Activated B cell treated with CpG ODN at 0.5 μM for 24 hours (primary cell): ENCODE measurements at regions not wholly inside any gene's neighbourhood (a gene's known extent, or its start where the extent isn't known, plus 50 kb on each side); places are given as distances from the start of the nearest gene placed in this dataset.

Experiments
- ATAC-seq: fragments of 200-7000 bp; cut with Tn5 transposase; one replicate; pipeline ENCODE4 v1.10.0; 2021; ENCODE audit warnings: low read depth, mild to moderate bottlenecking, moderate library complexity
- CTCF ChIA-PET: fragments of 350-600 bp; sonication (Branson Sonifier 250); formaldehyde crosslinking; loops from one replicate; lab custom pipeline; 2021; ENCODE audit warnings: antibody characterized with exemption; lab: Charles Lee
- POLR2A ChIA-PET: fragments of 350-600 bp; sonication (Branson Sonifier 250); formaldehyde crosslinking; loops from one replicate; lab custom pipeline; 2021; ENCODE audit warnings: antibody characterized with exemption; lab: Charles Lee
- DNase-seq: peaks from one replicate; pipeline ENCODE4 v3.0.0; 2022
- H3K27ac Mint-ChIP-seq: one replicate; pipeline ENCODE4 v1.8.0; 2020; ENCODE audit warnings: mixed read lengths
- H3K27me3 Mint-ChIP-seq: one replicate; pipeline ENCODE4 v1.8.0; 2021; ENCODE audit warnings: mixed read lengths
- H3K36me3 Mint-ChIP-seq: one replicate; pipeline ENCODE4 v1.8.0; 2021; ENCODE audit warnings: low read depth, mixed read lengths
- H3K4me1 Mint-ChIP-seq: one replicate; pipeline ENCODE4 v1.8.0; 2021; ENCODE audit warnings: mixed read lengths
- H3K4me3 Mint-ChIP-seq: one replicate; pipeline ENCODE4 v1.8.0; 2020; ENCODE audit warnings: mild to moderate bottlenecking, mixed read lengths
- H3K9me3 Mint-ChIP-seq: one replicate; pipeline ENCODE4 v1.8.0; 2020; ENCODE audit warnings: mixed read lengths
- CTCF ChIP-seq: fragments of 200-600 bp; IDR thresholded peaks from one replicate; pipeline ENCODE4 v1.8.0; 2022; ENCODE audit warnings: antibody characterized with exemption, mild to moderate bottlenecking
- intact Hi-C: fragments of 100-400 bp; cut with micrococcal nuclease; formaldehyde crosslinking; loops from one replicate; pipeline ENCODE4 v1.15.1; 2024

GRCh38 chr5:58911270-58911669 is 328.4 kb downstream of the RAB3C start:
- DNase-seq (no peak), ATAC-seq (no peak)
- ChIA-PET POLR2A (no interaction called here), CTCF (no interaction called here)
- Mint-ChIP-seq H3K4me1 (no peaks in the 10 kb centered on the region), H3K36me3 (no peaks in the 10 kb centered on the region), H3K4me3 (no peak overlapping the region), H3K9me3 (peaks cover 4% of the 10 kb centered on the region), H3K27me3 (peaks cover 10% of the 10 kb centered on the region), H3K27ac (no peak overlapping the region)
- TF ChIP-seq CTCF = no peak
- intact Hi-C loops = no loop called here

GRCh38 chr5:58912116-58912515 is 329.2 kb downstream of the RAB3C start:
- intact Hi-C loops = no loop called here
- peaks cover 4% of the 10 kb centered on the region for H3K9me3 Mint-ChIP-seq
- H3K27ac Mint-ChIP-seq = no peak overlapping the region
- no peak overlapping the region for H3K4me3 Mint-ChIP-seq
- CTCF ChIA-PET = no interaction called here
- peaks cover 10% of the 10 kb centered on the region for H3K27me3 Mint-ChIP-seq
- no peaks in the 10 kb centered on the region for H3K4me1 Mint-ChIP-seq
- no peaks in the 10 kb centered on the region for H3K36me3 Mint-ChIP-seq
- ATAC-seq = no peak
- TF ChIP-seq CTCF = no peak
- no peak for DNase-seq
- POLR2A ChIA-PET = interaction anchor here (0.7 kb wide), 1 partner anchor 748 kb away, joined by 5 read pairs; no protein-coding TSS in a partner anchor

- TF ChIP-seq CTCF = no peak
- POLR2A ChIA-PET = no interaction called here
- Mint-ChIP-seq H3K4me3 (no peak overlapping the region), H3K27ac (no peak overlapping the region), H3K36me3 (no peaks in the 10 kb centered on the region), H3K9me3 (peaks cover 4% of the 10 kb centered on the region), H3K4me1 (no peaks in the 10 kb centered on the region), H3K27me3 (peaks cover 10% of the 10 kb centered on the region)
- ATAC-seq (no peak), DNase-seq (no peak)
- CTCF ChIA-PET = no interaction called here
- intact Hi-C loops = no loop called here
These were observed 330.6 kb downstream of the RAB3C start for GRCh38 chr5:58913406-58913990.

GRCh38 chr5:58918021-58918729 is 335.3 kb downstream of the RAB3C start:
- Mint-ChIP-seq H3K9me3 (no peaks in the 10 kb centered on the region), H3K36me3 (no peaks in the 10 kb centered on the region), H3K4me3 (no peak overlapping the region), H3K27me3 (peaks cover 16% of the 10 kb centered on the region), H3K4me1 (no peaks in the 10 kb centered on the region), H3K27ac (no peak overlapping the region)
- intact Hi-C loops = no loop called here
- ATAC-seq (no peak), DNase-seq (no peak)
- ChIA-PET POLR2A (no interaction called here), CTCF (no interaction called here)
- TF ChIP-seq CTCF = no peak
